Stimulated activated CD4-positive, alpha-beta T cell treated with anti-CD3 and anti-CD28 coated beads, TNF-alpha, amount 100 ng/mL, for 48 hours (primary cell): ENCODE measurements at regions not wholly inside any gene's neighbourhood (a gene's known extent, or its start where the extent isn't known, plus 50 kb on each side); places are given as distances from the start of the nearest gene placed in this dataset.

Experiments
- DNase-seq, 3 donors: peaks; one replicate each; pipeline ENCODE4 v3.0.0-alpha.2; 2020; ENCODE audit warnings: low read depth in 3 of 3

DNA sequence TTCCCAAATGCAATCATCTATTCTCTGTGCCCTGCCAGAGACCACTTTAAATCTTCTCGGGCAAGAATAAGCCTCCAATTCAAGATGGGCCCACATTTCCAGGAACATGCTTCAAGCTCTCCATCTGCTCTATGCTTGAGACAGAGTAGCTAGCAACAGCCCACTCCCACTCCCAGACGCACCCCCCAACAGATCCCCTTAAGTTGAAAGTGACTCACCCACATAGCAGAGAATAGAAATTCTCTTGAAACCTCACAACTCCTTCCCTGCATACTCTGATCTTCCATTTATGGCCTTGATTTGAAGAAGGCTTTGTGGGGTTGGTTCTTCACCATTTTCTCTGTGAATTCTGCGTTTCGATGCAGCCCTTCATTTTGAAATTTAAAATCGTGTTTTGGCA is 604.0 kb downstream of the INHBA start:
- DNase-seq: no peak

DNA sequence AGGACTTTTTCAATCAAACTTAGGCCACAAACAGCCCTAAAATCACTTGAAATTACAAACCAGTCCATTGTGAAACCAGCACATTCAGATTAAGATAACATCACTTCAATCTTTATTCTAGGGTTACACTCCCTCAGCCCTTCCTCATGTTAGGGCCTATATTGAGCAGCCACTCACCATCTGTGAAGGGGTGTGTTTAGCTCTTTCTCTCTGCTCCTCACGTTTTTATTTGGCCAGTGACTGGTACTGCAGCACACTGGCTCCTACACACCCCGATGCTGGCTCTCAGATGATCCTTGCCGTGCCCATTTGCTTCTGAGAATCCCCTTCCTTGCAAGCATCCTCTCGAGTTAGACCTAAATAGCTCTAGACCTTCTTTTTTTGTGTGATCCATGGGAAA is 604.5 kb downstream of the INHBA start:
- DNase-seq: no peak

DNA sequence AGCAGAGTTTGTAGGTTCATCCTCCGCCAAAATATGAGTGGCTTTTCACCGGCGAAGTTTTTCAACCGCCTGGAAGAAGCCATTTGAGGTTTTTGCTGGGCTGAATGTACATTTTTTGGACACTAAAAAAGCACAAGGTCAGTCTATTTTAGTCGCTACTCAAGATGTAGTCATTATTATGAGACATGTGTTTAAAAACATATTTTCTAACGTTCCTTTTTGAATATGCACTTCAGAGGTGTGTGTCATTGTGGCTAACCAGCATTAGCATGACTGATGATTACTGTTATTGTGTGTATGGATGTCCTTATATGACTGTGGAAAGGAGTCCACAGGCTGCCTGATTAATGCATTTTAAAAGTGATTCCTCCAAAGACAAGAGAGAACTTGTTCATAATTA is 605.4 kb downstream of the INHBA start:
- no peak for DNase-seq

DNA sequence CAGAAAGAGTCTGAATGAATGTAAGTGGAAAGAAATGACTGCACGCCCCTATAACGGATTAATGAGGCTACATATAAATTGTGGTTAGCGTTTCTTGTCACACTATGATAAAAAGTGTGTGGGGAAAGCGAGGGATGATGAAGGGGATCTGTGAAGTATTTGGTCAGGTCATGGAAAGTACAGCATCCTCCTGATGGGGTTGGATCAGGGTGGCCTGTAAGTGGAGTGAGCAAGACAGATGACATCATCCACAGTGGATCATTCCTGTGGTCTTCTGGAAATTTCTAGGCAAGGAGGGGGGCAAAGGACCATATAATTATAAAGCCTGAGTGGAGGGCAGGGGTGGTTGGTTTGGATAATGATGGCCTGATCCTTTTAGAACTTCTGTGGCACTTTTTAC is 606.0 kb downstream of the INHBA start:
- no peak for DNase-seq

DNA sequence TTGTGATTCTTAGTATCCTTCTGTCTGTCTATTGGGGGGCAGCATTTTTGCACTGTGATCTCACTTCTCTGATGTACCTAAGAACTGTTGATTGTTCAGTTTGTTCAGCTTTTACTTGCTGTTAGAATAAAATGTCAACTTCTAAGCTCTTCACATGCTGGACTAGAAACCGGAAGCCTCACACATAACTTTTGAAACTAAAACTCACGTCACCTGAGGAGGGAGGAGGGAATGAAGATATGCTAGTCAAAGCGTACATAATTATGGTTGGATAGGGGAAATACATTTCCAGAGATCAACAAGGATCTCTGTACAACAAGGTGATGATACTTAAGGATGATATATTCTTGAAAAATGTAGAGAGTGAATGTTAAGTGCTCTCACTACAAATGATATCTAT is 609.7 kb downstream of the INHBA start:
- no peak for DNase-seq

DNA sequence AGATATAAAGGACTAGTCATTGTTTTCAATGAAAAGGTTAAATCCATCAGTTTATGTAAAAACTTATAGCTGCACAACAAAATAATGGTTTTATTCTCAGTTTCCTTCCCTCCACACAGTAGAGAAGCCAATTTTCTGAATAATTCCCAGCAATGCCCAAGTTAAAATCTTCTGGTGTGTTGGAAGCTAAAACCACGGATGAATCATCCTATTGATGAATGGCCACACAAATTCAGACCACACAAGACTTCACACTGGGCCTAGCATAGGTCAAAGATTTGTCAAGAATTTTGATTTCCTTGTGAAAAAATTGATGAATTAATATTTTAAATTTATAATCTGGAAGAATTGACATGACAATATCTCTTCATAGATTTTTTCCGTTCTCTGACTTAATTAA is 617.6 kb downstream of the INHBA start:
- no peak for DNase-seq

DNA sequence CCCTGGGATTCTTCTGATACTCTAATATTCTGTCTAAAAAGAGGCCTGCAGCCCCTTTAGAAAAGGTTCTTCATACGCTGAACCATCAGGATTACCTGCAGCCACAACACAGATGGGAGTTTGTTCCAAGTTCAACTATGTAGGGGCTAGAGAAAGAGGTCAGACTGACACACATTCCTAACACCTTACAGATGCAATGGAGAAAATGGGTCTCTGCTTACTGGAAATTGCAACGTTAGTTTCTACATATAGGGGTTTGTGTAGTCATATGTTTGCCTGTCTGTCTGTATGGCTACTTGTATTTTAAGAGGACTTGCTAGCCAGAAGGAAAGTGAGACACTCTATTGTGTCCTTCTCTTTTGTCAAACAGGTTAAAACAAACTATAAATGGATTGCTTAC is 618.5 kb downstream of the INHBA start:
- DNase-seq: no peak

DNA sequence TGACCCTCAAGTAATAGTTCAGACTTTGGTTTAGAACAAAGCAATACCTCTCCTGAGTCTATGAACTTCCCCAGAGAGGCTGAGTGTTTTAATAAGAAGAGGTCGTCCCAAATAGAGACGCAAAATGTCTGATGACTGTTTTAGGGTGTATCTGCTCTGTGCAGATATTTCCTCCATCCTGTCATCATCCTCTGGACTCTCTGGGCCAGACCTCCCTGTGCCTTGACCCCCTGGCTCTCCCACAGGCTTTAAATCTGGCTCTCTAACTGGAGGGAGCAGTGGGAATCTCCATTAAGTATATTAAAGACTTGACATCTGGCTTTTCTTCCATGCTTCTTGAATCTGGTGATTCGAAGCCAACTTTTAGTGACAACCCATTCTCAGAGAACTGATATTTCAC is 633.3 kb downstream of the INHBA start:
- no peak for DNase-seq

DNA sequence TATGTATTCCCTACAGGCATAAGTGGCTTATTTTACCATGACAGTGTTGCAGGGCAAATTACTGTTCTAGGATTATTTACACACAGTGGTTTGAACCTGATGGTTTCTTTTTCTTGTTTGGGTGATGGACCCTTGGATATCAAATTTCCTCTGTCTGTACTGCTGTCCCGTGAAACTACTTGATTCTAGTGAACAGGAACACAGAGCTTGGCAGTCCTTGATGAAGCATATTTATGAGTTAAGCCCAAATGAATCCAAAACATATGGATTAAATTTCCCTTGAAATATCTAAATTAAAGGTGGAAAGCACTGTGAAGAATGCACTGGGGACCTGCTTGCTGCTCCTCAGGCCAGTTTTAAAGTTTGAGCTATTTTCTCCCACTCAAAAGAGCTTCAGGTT is 635.3 kb downstream of the INHBA start:
- DNase-seq: no peak

DNA sequence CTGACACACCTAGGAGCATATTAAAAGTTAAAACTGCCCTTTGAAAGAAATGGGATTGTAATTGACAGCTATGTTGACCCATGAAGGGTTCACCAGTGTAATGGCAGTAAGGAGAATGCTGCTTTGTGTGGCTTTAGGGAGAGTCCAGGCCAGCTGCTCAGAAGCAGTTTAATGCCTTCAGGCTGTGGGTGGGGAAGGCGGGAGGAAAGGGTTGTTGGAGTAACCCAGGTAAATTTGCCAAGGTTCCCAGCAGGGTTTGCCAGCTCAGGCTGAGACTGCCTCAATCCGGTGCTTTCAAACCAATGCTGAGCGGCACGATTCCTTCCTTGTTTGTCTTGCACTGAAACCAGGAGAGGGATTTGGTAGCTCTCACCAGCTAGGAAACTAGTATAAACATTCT is 637.2 kb downstream of the INHBA start:
- no peak for DNase-seq

DNA sequence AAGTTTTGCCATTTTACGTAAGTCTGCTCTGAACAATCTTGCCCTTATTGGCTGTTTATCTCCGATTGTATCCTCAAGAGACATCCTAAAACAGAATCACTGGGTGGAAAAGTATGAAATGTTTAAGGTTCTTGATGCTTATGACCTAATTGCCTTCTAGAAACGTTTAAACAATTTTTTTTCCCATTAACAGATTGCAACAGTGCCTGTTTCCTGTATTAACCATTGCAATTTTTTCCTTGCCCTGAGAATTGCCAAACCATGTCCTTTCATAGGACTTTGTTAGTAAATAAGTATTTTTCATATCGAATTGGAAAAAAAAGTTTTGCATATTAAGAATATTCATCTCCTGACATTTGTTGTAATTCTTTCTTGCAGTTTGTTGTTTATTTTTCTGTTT is 639.8 kb downstream of the INHBA start:
- no peak for DNase-seq

DNA sequence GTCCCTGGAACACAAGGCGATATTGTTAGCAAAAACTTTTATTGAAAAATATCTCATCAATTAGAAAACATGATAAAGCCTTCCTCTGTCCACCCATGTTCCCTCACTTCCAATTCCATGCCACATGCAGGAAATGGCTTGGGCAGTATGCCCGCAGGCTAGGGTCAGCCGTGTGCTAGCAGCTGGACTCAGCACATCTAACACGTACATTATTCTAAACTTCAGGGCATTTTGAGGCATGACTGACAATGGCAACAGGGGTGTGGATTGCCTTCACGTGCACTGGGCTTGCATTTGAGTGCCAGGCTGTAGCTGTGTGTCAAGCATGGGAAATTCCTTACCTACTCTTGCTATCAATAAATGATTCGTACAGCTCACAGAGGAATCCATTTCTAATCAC is 642.1 kb downstream of the INHBA start:
- no peak for DNase-seq

DNA sequence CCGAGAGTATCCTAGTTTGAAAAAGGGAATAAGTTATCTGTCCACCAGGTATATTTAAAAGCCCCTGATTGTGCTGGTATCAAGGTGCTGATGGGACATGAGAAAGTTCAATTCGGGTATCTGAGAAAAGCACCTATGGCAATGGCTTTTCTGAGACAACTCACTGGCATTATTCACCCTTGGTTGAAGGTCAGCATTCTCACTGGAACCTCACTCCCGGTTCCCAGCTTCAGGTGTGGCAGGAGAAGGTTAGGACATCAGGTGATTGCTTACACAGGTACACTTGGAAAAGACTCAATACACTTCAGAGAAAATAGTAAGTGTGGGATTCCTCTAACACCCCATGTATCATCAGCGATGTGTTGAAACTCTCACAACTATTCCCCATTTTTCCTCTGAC is 643.1 kb downstream of the INHBA start:
- no peak for DNase-seq

DNA sequence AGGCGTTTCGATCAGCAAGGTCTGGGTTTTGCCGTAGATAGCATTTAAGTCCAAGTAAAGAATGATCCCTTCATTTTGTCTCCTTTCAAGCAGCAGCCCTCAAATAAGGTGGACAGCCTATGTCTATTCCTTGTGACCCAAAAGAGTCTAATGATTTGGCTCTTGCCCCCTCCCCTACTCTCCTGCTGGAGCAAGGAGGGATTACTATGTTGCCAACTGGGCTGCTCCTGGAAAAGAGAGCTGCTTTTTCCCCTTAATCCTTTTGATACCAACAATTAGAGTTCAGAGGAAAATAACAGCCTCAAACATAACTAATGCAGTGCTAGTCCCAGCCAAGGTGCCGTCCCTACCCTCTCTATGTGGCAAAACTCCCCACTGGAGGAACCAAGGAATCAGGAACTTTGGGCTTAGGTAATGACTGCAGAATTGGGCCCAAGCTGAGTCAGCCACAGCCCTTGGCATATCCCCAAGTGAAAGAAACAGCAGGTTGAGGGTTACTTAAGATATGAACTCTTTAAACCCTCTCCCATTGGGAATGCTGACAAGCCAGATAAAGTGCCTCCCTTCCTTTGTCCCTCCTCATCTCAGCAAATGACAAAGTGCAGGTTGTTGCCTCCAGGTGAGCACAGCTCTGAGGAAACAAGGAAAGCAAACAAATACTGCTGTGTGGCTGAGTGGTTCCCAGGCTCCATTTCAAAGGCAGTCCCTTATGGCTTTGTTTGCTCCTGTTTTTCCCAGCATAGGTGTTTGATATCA is 643.7 kb downstream of the INHBA start:
- no peak for DNase-seq

DNA sequence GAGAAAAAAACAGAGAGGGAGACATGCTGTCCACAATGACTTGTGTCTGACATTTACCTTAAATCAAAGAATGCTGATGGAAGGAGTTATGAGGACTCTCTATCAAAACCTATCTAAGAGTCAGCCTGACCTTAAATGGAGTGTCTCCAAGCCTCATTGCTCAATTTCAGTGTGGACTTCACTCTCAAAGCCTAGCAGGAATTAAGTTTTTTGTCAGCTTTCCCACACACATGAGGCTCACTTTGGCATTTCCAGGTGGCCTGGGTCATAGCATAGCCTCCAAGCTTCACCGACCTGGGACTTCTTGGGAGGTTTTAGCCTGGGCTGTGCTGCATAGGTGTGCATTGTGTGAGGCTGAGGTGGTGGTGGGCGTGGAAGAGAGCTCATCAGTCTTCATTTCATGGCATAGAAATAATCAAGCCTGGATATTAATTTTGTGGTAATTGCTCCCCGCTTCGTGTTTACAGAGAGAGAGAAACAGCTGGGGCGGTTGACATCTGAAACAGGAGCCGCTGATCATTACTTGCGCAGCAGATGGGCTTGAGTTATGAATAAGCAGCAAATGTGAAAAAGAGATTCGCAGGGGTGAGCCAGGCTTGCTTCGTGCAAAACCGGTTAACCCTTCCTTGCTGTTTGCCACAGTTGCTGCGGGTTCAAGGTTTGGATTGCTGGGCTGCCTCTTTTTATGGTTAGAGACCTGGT is 647.8 kb downstream of the INHBA start:
- DNase-seq: no peak

DNA sequence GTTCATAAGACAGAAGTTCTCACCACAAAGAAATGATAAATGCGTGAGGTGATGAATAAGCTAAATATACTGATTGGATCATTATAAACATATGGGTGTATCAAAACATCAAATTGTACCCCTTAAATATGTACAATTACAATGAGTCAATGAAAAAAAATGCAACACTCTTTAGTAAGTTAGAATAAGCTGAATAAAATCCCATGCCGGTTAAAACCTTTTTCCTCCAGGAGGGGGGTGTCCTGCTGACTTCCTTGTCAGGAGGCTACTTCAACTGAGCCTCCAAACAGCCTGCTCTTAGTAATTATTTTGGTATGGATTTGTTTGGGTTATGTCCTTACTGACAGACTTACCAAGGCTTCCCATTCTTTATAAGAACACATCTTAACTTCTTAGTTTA is 649.1 kb downstream of the INHBA start:
- no peak for DNase-seq

DNA sequence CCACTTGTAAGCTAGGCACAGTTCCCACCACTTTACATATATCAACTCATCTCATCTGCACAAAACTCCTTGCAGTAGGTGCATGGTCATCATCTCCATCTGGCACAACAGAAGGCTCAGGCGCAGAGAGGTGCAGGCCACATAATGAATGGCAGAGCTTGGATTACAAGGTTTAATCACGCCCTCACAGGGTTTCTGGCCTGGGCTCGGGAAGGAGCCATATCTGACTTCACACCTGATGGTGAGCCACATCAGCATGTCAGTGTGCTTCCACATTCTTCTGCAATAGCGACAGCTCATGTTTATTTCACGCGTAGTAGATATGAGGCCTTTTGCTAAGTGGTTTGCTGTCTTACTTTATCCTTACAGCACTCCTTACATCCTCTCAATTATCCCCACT is 650.2 kb downstream of the INHBA start:
- DNase-seq: no peak

DNA sequence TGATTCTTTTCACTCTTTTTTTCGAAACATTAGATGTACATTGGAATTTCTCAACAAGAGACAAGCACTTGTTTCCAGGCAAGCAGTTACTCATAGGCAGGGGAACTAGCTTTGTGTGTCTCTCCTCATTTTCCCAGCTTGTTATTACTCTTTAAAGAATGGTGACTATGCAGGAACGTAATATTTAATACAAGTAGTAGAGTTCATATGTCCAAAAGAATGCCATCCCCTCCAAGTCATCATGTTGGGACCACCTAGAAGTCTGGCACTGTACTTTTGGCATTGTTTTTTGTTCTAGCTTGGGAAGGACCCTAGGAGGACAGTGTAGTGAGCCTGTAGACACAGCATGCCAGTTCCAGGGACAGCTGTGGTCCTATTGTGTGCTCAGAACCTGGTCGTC is 650.7 kb downstream of the INHBA start:
- DNase-seq: no peak

DNA sequence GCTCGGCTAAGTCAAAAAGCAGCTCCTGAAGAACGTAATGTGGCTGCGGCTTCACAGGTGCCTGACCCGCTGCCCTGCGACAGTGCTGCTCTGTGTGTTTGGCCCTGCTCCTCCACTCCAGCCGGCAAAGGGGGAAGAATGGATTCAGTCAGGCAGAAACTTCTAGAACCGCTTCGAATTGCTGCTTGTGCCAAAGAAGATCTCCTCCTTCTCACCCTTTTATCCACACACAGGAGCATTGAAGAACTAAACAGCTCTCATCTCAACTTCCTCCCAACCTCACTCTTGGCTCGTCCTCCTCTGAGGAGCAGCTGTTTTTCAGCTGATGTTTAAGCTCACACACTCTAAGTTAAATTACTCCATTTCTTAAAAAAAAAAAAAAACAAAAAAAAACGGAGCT is 651.4 kb downstream of the INHBA start:
- DNase-seq: no peak

DNA sequence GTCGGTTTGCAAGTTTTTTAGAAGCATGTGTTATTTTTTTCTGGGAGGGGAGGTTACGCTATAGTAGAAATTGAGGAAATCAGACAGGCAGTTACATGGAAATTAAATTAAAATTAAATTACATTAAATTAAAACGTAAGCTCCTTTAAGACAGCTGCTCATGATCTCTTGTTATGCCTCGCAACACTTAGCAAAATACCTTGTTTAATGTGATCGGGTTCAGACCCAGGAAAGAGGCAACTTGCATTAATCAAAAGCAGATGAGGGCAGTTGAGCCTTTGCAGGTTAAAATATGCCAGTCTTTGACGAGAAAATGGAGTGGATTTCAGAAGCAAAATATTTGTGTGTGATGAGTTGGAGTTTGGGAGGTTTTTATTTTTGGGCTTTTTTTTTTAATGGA is 651.8 kb downstream of the INHBA start:
- no peak for DNase-seq

DNA sequence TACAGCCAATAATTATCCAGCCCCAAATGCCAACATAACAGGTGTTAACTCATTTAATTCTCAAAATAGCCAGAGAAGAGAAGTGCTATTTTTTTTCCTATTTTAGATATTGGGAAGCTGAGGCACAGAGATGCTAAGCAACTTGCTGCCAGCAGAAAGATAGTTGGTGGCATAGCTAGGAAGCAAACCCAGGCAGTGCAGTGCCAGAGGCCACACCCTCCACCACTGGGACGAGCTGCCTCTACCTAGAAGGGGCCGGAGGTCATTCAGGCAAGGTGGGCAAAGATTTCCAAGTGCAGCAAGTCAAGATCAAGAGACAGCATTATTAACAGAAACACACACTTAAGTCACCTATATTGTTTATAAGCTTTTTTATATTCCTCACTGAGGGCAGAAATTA is 654.1 kb downstream of the INHBA start:
- no peak for DNase-seq

DNA sequence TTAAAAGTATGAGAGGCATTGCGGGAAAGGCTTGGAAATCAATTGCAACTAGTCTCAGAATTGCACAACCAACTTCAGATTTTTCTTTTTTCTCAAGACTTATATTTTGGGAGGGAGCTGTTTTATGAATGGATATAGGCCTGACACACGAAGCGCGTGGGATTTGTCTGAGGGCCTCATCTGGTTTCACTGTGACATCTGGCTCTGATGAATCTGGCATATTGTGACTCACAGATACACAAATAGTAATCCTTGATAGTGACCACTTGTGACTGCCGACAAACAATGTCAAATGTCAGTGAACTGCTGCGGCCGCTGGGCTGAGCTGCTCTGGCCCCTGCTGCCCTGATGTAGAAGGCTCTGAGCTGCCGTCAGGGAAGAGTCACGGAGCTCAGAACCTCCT is 655.1 kb downstream of the INHBA start:
- no peak for DNase-seq

DNA sequence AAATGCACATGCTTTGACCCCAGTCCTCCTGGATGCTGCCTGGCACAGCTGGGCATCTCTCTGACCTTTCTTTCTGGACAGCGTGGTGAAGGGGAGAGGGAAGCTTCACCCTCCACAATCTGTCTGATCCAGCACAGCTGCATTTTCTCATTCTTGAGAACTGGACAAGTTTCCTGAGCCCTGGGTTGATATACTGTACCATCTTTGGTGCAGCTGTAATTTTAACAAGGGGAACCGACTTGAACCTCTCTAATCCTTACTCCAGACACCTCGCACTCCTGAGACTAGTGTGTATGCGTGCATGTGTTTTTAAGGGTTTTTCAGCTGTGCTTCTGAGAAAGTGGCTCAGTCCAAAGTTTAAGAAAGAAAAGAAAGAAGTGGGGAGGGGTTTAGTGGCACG is 655.7 kb downstream of the INHBA start:
- no peak for DNase-seq

DNA sequence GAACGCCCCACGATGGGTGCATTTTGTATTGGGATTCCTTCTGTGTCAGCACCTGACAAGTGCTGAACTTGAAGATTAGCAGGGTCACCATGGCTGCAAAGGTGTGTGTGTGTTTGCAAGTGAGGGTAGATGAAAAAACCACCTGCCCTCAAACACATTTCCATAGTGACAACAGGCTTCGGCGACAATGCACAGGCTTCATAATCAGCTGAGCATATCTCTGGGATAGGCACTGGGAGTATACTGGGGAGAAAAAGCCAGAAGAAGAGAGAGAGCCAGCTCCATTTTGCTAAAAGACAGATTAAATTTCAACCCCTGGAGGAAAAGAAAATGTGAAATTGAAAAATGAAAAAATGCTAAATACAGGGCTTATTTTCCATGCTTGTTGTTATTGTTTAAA is 656.1 kb downstream of the INHBA start:
- DNase-seq: no peak
